ENCODE measurements at regions not wholly inside any gene's neighbourhood (a gene's known extent, or its start where the extent isn't known, plus 50 kb on each side); places are given as distances from the start of the nearest gene placed in this dataset.

DNA sequence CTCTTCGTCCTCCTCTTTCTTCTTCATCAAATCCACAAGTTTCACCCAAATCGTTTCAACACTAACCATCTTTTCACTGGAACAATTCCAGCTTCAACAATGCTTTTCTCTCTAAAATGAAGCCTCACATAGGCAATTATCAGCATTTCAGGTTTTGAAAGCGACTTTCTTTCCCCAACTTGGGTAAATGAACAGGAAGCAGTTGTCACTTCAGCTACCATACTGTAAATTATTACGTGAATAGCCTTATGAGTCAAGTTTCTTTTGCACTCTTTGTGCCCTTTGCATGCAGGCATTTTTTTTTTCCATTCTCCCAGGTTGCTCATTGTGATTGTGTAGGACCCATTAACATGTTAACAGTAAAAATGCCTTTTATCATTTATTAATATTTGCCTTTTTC, 121.7 kb upstream of the BTBD3 start:
- TF ChIP-seq CTCF (IDR thresholded peaks at IDR 0.05) (no peak), POLR2A (IDR thresholded peaks at IDR 0.05) (no peak)

Data from lower leg skin (tissue), 3 donors.